ENCODE measurements at regions not wholly inside any gene's neighbourhood (a gene's known extent, or its start where the extent isn't known, plus 50 kb on each side); places are given as distances from the start of the nearest gene placed in this dataset.

GRCh38 chr2:192410319-192410718 lies 215.6 kb upstream of the TMEFF2 start (continued):
- TF ChIP-seq FOXP1 (IDR thresholded peaks at IDR 0.05) = no peak
- no peak for TF ChIP-seq FOXP1 (CRISPR knock-in tag; IDR thresholded peaks at IDR 0.05)
- no peak for TF ChIP-seq ARID4A (CRISPR knock-in tag; IDR thresholded peaks at IDR 0.05; ENCODE audit: borderline replicate concordance)
- no peak for TF ChIP-seq MLX (CRISPR knock-in tag; IDR thresholded peaks at IDR 0.05)
- no peak for TF ChIP-seq KLF12 (CRISPR knock-in tag; IDR thresholded peaks at IDR 0.05; ENCODE audit: borderline replicate concordance)
- TF ChIP-seq E2F1 (CRISPR knock-in tag; IDR thresholded peaks at IDR 0.05) = no peak
- TF ChIP-seq ZNF569 (CRISPR knock-in tag; IDR thresholded peaks at IDR 0.05; ENCODE audit: borderline replicate concordance) = no peak
- TF ChIP-seq ARID2 (CRISPR knock-in tag; IDR thresholded peaks at IDR 0.05; ENCODE audit: borderline replicate concordance) = no peak
- TF ChIP-seq ZNF274 (CRISPR knock-in tag; IDR thresholded peaks at IDR 0.05) = no peak
- TF ChIP-seq THAP9 (CRISPR knock-in tag; IDR thresholded peaks at IDR 0.05; ENCODE audit: borderline replicate concordance) = no peak
- TF ChIP-seq KDM1A (CRISPR knock-in tag; IDR thresholded peaks at IDR 0.05) = no peak
- TF ChIP-seq ZNF468 (CRISPR knock-in tag; IDR thresholded peaks at IDR 0.05) = no peak
- no peak for TF ChIP-seq THAP7 (CRISPR knock-in tag; IDR thresholded peaks at IDR 0.05)
